Ascending aorta (tissue), 2 donors: ENCODE measurements at regions not wholly inside any gene's neighbourhood (a gene's known extent, or its start where the extent isn't known, plus 50 kb on each side); places are given as distances from the start of the nearest gene placed in this dataset.

Experiments used
- DNase-seq, 2 donors: peaks; one replicate each; pipeline ENCODE4 v3.0.0-alpha.2; 2019; ENCODE audit warnings: low spot score in 2 of 2
- H3K27ac ChIP-seq, 2 donors: fragments of 200-600 bp; sonication (generic); one replicate each; pipeline ENCODE4 v1.5.1; 2016 to 2017; ENCODE audit warnings: mild to moderate bottlenecking in 1 of 2
- H3K27me3 ChIP-seq: fragments of 200-600 bp; sonication (generic); one replicate; pipeline ENCODE4 v1.5.1; 2017
- H3K36me3 ChIP-seq, 2 donors: fragments of 200-600 bp; sonication (generic); one replicate each; pipeline ENCODE4 v1.5.1; 2016
- H3K4me1 ChIP-seq, 2 donors: fragments of 200-600 bp; sonication (generic); one replicate each; pipeline ENCODE4 v1.5.1; 2016 to 2017; ENCODE audit warnings: mild to moderate bottlenecking in 1 of 2
- H3K4me3 ChIP-seq, 2 donors: fragments of 200-600 bp; sonication (generic); one replicate each; pipeline ENCODE4 v1.5.1; 2016 to 2017; ENCODE audit warnings: mild to moderate bottlenecking in 1 of 2
- H3K9me3 ChIP-seq, 2 donors: fragments of 200-600 bp; sonication (generic); one replicate each; pipeline ENCODE4 v1.5.1; 2016
- intact Hi-C: fragments of 100-400 bp; cut with DNase I; formaldehyde crosslinking; loops from one replicate; pipeline ENCODE4 v1.15.1; 2023
- TF ChIP-seq, protein P1 (sequence below), 3 experiments: fragments of 200-600 bp in 2 of 3; fragments of 450-650 bp in 1 of 3; sonication (generic) in 2 of 3; IDR thresholded peaks; one replicate each; pipeline ENCODE4 v1.5.1; 2016 to 2019; ENCODE audit warnings: antibody characterized with exemption in 3 of 3, mild to moderate bottlenecking in 1 of 3, moderate library complexity in 1 of 3

DNA sequence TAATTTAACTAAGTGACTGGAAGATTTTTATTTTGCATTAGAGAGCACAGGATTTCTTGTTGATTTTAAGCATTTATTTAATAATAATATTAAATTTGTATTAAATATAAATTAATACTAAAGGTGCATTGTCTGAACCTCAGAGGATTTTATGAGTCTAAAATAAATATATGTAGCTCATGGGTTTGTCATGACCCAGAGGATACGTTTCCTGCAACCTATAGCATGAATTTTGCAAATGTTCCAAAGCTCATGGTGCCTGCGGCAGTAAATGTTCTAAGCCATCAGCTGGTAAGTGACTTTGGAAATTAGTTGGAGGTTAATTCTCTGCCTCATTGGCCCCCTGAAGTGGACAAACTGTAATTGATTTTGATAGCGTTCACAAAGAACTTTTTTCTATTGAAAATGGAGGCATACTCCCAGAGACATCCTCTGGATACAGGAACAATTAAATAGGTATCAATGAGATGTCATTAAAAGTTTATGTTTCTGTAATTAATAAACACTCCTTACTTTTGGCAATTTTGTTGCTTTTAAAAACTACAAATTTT is 397.4 kb downstream of the ANKRD7 start:
- DNase-seq: no peak

DNA sequence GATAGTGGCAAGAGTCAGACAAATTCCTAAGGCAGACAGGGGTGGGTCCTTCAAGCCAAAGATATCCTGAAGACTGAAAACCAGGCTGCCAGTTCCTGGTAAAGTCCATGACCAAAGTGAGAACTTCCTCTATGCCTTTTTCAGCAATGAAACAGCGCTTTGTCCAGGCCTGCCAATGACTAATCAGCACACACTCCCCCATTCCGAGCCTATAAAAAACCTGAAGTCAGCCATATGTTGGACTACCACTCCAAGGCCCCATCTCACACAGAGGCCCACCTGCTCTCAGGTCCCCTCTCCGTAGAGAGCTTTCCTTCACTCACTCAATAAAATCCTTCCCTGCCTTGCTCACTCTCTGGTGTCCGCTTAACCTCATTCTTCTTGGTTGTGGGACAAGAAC is 402.2 kb downstream of the ANKRD7 start:
- Histone ChIP-seq H3K27me3 (no peaks in the 10 kb centered on the region), H3K4me1 (no peaks in the 10 kb centered on the region), H3K27ac (no peak overlapping the region), H3K4me3 (no peak overlapping the region), H3K9me3 (no peaks in the 10 kb centered on the region), H3K36me3 (no peaks in the 10 kb centered on the region)
- intact Hi-C loops: no loop called here
- TF ChIP-seq, protein P1, sequence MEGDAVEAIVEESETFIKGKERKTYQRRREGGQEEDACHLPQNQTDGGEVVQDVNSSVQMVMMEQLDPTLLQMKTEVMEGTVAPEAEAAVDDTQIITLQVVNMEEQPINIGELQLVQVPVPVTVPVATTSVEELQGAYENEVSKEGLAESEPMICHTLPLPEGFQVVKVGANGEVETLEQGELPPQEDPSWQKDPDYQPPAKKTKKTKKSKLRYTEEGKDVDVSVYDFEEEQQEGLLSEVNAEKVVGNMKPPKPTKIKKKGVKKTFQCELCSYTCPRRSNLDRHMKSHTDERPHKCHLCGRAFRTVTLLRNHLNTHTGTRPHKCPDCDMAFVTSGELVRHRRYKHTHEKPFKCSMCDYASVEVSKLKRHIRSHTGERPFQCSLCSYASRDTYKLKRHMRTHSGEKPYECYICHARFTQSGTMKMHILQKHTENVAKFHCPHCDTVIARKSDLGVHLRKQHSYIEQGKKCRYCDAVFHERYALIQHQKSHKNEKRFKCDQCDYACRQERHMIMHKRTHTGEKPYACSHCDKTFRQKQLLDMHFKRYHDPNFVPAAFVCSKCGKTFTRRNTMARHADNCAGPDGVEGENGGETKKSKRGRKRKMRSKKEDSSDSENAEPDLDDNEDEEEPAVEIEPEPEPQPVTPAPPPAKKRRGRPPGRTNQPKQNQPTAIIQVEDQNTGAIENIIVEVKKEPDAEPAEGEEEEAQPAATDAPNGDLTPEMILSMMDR (IDR thresholded peaks at IDR 0.05): no peak
- no peak for DNase-seq

More for the DNA sequence above, 397.4 kb downstream of the ANKRD7 start:
- Histone ChIP-seq H3K4me3 (no peak overlapping the region), H3K27ac (no peak overlapping the region), H3K36me3 (no peaks in the 10 kb centered on the region), H3K9me3 (no peaks in the 10 kb centered on the region), H3K4me1 (no peaks in the 10 kb centered on the region), H3K27me3 (no peaks in the 10 kb centered on the region)
- intact Hi-C loops: no loop called here
- TF ChIP-seq, protein P1 (IDR thresholded peaks at IDR 0.05): no peak

DNA sequence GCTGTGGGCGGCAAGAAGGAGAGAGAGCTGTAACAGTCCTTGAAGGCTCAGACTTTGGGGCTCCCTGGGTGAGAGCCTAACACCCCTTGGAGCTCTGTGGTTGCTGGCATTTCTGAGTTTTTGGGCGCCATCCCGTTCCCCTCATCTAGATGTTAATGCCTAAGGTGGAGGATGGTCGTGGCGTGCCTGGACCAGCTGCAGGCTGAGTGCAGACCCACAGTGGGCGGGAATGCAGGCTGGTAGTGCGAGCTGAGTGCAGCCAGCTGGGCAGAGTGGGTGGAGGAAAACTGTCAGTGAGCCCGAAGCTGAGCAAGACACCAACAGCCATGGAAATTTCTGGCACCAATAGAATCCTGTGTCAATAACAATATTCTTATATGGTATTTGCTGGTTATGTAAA is 403.0 kb downstream of the ANKRD7 start:
- Histone ChIP-seq H3K4me1 (no peaks in the 10 kb centered on the region), H3K4me3 (no peak overlapping the region), H3K27me3 (no peaks in the 10 kb centered on the region), H3K27ac (no peak overlapping the region), H3K9me3 (no peaks in the 10 kb centered on the region), H3K36me3 (no peaks in the 10 kb centered on the region)
- DNase-seq: no peak
- TF ChIP-seq, protein P1 (IDR thresholded peaks at IDR 0.05): no peak
- intact Hi-C loops: no loop called here

DNA sequence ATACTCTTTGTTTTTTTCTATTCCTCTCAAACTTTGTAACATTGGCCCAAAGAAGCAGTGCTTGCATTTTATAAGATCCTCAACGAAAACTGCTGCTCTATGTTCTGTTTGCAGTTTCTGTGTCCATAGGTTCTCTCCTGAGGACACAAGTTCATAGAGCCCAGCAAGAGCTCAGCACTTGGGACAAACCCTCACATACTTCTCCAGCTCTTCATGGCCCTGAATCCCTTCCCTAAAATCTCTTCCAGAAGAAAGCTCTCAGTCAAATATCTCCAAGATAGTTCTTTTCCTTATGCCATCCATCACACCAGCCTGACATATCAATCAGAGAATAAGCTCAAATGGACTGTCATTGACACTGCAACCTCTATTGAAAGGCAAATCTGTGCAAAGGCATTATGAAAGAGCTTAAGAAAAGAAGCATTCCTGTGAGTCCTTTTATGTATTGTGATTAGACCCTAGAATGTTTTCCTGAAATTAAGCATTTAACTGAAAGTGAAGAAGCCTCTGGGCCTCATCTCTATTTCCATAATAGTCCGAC is 405.5 kb downstream of the ANKRD7 start:
- no peaks in the 10 kb centered on the region for H3K36me3 ChIP-seq
- no peaks in the 10 kb centered on the region for H3K4me1 ChIP-seq
- H3K27me3 ChIP-seq: no peaks in the 10 kb centered on the region
- TF ChIP-seq, protein P1 (IDR thresholded peaks at IDR 0.05): no peak
- DNase-seq: no peak
- H3K9me3 ChIP-seq: no peaks in the 10 kb centered on the region
- H3K27ac ChIP-seq: no peak overlapping the region
- no peak overlapping the region for H3K4me3 ChIP-seq
- intact Hi-C loops: no loop called here

DNA sequence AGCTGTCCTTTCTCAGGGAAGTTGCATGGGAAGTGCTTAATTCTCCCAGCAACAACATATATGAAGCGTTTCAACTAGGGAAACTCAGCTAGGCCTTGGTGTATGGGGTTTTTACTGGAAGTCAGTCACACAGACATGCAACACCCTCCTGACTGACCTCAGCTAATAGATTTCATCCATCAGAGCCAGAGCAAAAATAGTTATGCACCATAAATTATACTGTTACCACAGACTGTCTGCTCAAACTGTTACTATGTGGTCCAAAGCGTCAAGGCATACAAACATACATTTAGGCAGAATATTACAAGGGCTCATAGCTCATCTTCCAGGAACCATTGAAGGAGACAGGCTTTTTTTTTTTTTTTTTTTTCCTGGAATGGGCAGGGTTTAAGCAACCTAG is 417.9 kb downstream of the ANKRD7 start:
- intact Hi-C loops: no loop called here

More for the DNA sequence above, 417.9 kb downstream of the ANKRD7 start:
- Histone ChIP-seq H3K27me3 (no peaks in the 10 kb centered on the region), H3K4me1 (no peaks in the 10 kb centered on the region), H3K36me3 (no peaks in the 10 kb centered on the region), H3K4me3 (no peak overlapping the region), H3K9me3 (no peaks in the 10 kb centered on the region), H3K27ac (no peak overlapping the region)
- DNase-seq: no peak
- TF ChIP-seq, protein P1 (IDR thresholded peaks at IDR 0.05): no peak
